ENCODE measurements at regions not wholly inside any gene's neighbourhood (a gene's known extent, or its start where the extent isn't known, plus 50 kb on each side); places are given as distances from the start of the nearest gene placed in this dataset.
"Not testable (repeated sequence)": the region's sequence is repeated elsewhere in the genome, so short reads cannot be mapped to it uniquely, and the experiment has no call there.

- no peak for DNase-seq
Observed at GRCh38 chr13:44652168-44652567, 76.0 kb upstream of the TSC22D1 start.

DNA sequence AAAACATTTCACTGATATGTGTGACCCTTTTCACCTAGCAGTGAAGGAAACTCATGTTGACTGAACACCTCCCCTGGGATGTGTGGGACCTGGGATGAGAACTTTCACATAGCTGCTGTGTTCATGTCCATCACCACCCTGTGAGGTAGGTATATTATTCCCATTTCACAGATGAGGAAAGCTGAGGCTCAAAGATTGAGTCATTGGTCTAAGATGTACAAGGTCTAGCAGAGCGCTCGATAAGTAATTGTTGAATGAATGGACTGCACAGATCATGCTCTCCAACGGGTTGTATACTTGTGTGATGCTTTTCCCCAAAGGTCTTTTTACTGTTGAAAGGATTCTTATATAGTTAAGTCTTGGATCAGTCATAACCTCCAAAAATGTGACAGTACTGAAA lies 75.6 kb upstream of the TSC22D1 start:
- no peak for DNase-seq

DNA sequence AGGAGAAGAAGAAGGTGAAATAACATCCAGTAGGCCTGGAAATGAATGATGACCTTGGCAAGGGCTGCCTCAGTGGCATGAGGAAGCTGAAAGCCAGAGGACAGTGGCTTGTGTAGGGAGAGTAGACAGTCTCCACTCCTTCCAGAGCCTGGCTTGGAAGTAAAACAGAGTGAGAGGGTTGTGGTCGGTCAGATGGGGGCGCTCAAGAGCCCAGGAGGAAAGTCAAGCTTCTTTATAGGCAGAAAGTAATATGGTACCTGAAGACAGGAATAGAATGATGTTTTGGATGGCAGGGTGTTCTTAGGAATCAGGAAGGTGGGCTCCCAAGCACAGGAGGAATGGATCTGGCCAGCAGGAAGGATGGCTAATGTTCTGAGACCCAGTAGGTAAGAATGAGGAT lies 75.1 kb upstream of the TSC22D1 start:
- no peak for DNase-seq

GRCh38 chr13:44649834-44650233 lies 73.7 kb upstream of the TSC22D1 start:
- DNase-seq = no peak

GRCh38 chr13:44649104-44649428 lies 72.9 kb upstream of the TSC22D1 start:
- no peak for DNase-seq

- DNase-seq = peak; percentile 11
Observed at GRCh38 chr13:44648392-44649103, 72.4 kb upstream of the TSC22D1 start.

DNA sequence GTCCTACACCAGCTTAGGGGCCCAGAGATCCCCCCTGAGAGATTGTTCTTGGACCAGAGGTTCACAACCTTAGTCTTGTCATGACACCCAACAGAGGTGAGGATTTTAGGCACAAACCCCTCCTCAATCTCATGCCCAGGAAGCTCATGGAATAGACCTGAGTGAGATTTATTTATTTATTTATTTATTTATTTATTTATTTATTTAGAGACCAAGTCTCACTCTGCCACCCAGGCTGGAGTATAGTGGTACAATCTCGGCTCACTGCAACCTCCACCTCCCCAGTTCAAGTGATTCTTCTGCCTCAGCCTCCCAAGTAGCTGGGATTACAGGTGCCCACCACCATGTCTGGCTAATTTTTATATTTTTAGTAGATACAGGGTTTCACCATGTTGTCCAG lies 71.4 kb upstream of the TSC22D1 start:
- not testable (repeated sequence) for DNase-seq

DNA sequence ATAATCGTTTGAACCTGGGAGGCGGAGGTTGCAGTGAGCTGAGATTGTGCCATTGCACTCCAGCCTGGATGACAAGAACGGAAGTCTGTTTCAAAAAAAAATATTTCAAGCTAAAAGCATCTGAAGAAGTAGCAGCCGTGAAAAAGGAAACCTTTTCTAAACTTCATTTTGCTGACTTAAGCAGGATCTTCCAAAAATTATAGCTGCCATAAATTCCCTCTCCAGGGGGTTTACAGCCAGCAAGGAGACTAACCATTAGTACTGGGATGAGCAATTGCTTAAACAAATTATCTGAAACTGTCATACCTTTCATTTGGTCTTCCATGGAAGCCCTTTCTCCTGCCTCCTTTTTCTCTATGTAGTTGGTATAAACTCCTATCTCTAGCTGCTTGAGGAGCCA lies 69.9 kb upstream of the TSC22D1 start:
- no peak for DNase-seq

- DNase-seq = no peak
Observed at GRCh38 chr13:44643256-44643655, 67.1 kb upstream of the TSC22D1 start.

DNA sequence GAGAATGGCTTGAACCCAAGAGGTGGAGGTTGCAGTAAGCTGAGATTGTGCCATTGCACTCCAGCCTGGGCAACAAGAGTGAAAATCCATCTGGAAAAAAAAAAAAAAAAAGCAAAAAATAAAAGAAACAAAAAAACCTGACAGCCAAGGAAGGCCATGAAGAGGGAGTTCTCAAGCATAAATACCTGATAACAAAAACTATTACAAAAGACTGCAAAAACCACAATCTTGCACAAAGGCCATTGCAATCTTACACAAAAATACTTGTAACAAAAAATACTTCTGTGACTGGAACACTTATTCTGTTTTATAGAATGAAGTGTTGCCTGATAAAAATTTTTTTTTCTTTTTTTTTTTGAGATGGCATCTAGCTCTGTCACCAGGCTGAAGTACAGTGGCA lies 61.5 kb upstream of the TSC22D1 start:
- DNase-seq = no peak

- no peak for DNase-seq
Observed at GRCh38 chr13:44629465-44630183, 53.5 kb upstream of the TSC22D1 start.

DNA sequence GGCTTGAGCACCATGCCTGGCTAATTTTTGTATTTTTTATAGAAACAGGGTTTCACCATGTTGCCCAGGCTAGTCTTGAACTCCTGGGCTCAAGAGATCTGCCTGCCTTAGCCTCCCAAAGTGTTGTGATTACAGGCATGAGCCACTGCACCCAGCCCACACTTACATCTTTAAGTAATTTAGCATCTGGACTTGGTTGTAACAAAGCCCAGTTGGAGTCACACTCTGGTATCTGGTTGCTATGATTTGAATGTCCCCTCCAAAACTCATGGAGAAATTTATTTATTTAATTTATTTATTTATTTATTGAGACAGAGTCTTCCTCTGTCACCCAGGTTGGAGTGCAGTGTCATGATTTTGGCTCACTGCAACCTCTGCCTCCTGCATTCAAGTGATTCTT lies 52.7 kb upstream of the TSC22D1 start:
- DNase-seq = not testable (repeated sequence)

- DNase-seq = no peak
Observed at GRCh38 chr13:44627441-44627840, 51.3 kb upstream of the TSC22D1 start.

DNA sequence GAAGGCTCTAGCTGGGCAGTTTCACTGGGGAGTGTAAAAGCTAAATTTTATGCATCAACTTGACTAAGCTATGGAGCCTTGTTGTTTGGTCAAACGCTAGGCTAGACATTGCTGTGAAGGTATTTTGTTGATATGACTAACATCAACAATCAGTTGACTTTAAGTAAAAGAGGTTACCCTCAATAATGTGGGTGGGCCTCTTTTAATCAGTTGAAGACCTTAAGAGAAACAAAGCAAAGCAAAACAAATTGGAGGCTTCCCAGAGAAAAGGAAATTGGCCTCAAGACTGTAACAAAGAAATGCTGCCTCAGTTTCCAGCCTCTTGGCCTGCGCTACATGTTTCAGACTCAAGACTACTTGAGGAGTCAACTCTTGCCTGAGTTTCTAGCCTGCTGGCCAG lies 50.0 kb upstream of the TSC22D1 start:
- DNase-seq = no peak

Data from MV-4-11 (cell line).